Testis (tissue), 2 donors: ENCODE measurements at regions not wholly inside any gene's neighbourhood (a gene's known extent, or its start where the extent isn't known, plus 50 kb on each side); places are given as distances from the start of the nearest gene placed in this dataset.

Experiments
- DNase-seq: peaks from one replicate; pipeline ENCODE4 v3.0.0-alpha.2; 2019
- H3K27ac ChIP-seq, 2 donors: fragments of 200-600 bp; sonication (generic); one replicate each; pipeline ENCODE4 v1.5.1; 2019
- H3K27me3 ChIP-seq: fragments of 200-600 bp; sonication (generic); one replicate; pipeline ENCODE4 v1.5.1; 2019
- H3K36me3 ChIP-seq: fragments of 200-600 bp; sonication (generic); one replicate; pipeline ENCODE4 v1.5.1; 2017; ENCODE audit warnings: low read depth; ENCODE audit errors: missing control alignments
- H3K4me1 ChIP-seq: fragments of 200-600 bp; sonication (generic); one replicate; pipeline ENCODE4 v1.5.1; 2019
- H3K4me3 ChIP-seq, 2 donors: fragments of 200-600 bp; sonication (generic); one replicate each; pipeline ENCODE4 v1.5.1; 2017 to 2019
- H3K9me3 ChIP-seq: fragments of 200-600 bp; sonication (generic); one replicate; pipeline ENCODE4 v1.5.1; 2017
- POLR2A ChIP-seq: fragments of 450-650 bp; IDR thresholded peaks from one replicate; pipeline ENCODE4 v1.6.1; 2017; ENCODE audit warnings: antibody characterized with exemption, mild to moderate bottlenecking, moderate library complexity
- WGBS, 2 donors: methylation state at CpG; one replicate each; pipeline ENCODE4 v1.1.5; 2018; 5-methylcytosine and 5-hydroxymethylcytosine counted together
- intact Hi-C: fragments of 100-400 bp; cut with DNase I; formaldehyde crosslinking; loops from one replicate; pipeline ENCODE4 v1.15.1; 2023; ENCODE audit warnings: low total_unique reads
- TF ChIP-seq, protein P1 (sequence below), 3 experiments: fragments of 450-650 bp in 2 of 3; fragments of 200-600 bp in 1 of 3; sonication (generic) in 1 of 3; IDR thresholded peaks; one replicate each; pipeline ENCODE4 v1.5.1; 2016 to 2019; ENCODE audit warnings: antibody characterized with exemption in 3 of 3, mild to moderate bottlenecking in 2 of 3, moderate library complexity in 1 of 3

DNA sequence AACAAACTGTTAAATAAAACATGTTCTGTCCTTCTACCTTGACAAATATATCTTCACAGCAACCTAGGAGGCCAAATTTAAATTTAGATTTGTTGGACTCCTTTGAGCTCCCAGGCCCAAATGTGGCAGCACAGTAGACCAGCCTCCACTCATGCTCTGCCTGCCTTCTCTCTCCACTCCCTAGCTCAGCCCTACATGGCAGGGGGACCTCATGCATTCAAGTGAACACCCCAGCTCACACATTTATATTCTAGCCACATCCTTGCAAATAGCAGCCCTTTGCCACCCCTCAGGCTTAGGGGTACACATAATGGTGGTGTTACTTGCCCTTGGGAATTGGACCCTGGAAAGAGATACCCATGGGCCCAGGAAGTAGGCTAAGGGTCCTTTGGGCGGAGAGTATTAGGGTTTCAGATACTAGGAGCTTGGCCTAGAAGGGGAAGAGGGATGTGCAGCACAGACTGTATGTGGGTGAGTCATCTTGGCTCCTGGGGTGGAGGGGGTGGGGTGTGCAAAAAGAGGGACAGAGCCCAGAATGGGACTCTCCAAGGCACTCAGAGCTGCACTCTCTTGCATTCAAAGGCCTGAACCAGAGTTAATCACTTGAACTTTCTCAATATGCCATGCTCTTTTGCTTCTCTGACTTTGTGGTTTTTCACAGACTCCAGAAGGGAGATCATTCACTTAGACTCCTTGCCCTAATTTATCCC, 268.4 kb upstream of the ROPN1 start:
- Histone ChIP-seq H3K27me3 (no peaks in the 10 kb centered on the region), H3K27ac (peak overlapping the region in 1 of 2 donors; percentile 51), H3K4me1 (peaks cover 6% of the 10 kb centered on the region), H3K36me3 (no peaks in the 10 kb centered on the region), H3K9me3 (no peaks in the 10 kb centered on the region), H3K4me3 (no peak overlapping the region)
- DNase-seq = peak; percentile 61
- TF ChIP-seq, protein P1, sequence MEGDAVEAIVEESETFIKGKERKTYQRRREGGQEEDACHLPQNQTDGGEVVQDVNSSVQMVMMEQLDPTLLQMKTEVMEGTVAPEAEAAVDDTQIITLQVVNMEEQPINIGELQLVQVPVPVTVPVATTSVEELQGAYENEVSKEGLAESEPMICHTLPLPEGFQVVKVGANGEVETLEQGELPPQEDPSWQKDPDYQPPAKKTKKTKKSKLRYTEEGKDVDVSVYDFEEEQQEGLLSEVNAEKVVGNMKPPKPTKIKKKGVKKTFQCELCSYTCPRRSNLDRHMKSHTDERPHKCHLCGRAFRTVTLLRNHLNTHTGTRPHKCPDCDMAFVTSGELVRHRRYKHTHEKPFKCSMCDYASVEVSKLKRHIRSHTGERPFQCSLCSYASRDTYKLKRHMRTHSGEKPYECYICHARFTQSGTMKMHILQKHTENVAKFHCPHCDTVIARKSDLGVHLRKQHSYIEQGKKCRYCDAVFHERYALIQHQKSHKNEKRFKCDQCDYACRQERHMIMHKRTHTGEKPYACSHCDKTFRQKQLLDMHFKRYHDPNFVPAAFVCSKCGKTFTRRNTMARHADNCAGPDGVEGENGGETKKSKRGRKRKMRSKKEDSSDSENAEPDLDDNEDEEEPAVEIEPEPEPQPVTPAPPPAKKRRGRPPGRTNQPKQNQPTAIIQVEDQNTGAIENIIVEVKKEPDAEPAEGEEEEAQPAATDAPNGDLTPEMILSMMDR (IDR thresholded peaks at IDR 0.05) = no peak
- TF ChIP-seq POLR2A = no peak
- intact Hi-C loops = no loop called here
- WGBS, 2 donors = 55 to 86% methylated on average over 1 of the region's 1 CpG

DNA sequence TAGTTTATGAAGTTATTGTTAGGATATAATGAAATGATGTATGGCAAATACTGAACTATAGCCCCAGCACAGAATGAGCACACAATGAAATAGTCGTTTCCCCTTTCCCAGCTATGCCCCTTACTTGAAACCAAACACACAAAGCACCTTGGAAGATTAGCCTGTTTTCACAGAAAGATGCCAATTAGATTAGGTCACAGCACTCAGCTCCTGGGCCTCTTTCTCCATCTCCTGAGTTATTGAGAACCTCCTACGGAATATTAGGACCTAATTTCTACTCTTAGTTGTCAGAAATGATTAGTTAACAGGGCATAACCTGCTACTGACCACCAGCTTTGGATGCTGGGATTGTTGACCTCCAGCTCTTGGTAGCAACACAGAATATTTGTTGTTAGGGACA, 269.4 kb upstream of the ROPN1 start:
- 62 to 82% methylated on average over 2 of the region's 2 CpGs for WGBS, 2 donors
- Histone ChIP-seq H3K27ac (no peak overlapping the region), H3K36me3 (no peaks in the 10 kb centered on the region), H3K4me3 (no peak overlapping the region), H3K9me3 (no peaks in the 10 kb centered on the region), H3K4me1 (peaks cover 8% of the 10 kb centered on the region), H3K27me3 (no peaks in the 10 kb centered on the region)
- no peak for DNase-seq
- intact Hi-C loops = no loop called here
- no peak for TF ChIP-seq POLR2A
- TF ChIP-seq, protein P1 (IDR thresholded peaks at IDR 0.05) = no peak

DNA sequence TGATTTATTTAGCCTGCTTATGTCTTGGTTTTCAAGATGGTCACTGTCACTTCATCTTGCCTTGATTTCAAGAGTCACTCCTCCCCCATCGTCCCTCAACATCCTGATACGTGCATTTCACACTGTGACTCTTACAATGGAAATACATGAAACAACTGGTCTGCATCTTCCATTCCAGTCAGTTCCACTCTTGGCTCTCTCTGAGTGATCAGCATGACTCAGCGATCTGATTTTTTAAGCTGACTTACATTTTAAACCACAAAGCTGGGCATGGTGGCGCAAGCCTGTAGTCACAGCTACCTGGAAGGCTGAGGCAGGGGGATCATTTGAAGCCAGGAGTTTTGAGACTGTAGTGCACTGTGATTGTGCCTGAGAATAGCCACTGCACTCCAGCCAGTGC, 271.2 kb upstream of the ROPN1 start:
- DNase-seq = no peak
- Histone ChIP-seq H3K36me3 (no peaks in the 10 kb centered on the region), H3K9me3 (no peaks in the 10 kb centered on the region), H3K4me3 (no peak overlapping the region), H3K27me3 (no peaks in the 10 kb centered on the region), H3K27ac (no peak overlapping the region), H3K4me1 (peaks cover 7% of the 10 kb centered on the region)
- 88 to 92% methylated on average over 4 of the region's 4 CpGs for WGBS, 2 donors
- intact Hi-C loops = no loop called here
- TF ChIP-seq, protein P1 (IDR thresholded peaks at IDR 0.05) = no peak
- no peak for TF ChIP-seq POLR2A

DNA sequence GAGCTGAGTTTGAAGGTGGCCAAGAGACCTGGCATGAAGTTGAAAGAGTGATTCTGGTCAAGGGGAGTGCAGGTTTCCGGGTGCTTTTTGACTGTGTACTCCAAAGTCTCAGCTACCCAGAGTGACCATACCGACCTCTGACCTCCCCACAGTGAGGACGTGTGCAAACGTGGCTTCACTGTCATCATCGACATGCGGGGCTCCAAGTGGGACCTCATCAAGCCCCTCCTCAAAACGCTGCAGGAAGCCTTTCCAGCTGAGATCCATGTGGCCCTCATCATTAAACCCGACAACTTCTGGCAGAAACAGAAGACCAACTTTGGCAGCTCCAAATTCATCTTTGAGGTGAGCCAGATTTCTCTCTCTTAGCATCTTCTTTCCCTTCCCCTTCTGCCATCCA, 272.4 kb upstream of the ROPN1 start:
- H3K4me3 ChIP-seq = no peak overlapping the region
- intact Hi-C loops = no loop called here
- H3K9me3 ChIP-seq = no peaks in the 10 kb centered on the region
- no peak overlapping the region for H3K27ac ChIP-seq
- WGBS, 2 donors = 89 to 95% methylated on average over 8 of the region's 8 CpGs
- no peak for TF ChIP-seq POLR2A
- TF ChIP-seq, protein P1 (IDR thresholded peaks at IDR 0.05) = no peak
- H3K4me1 ChIP-seq = peaks cover 7% of the 10 kb centered on the region
- no peaks in the 10 kb centered on the region for H3K36me3 ChIP-seq
- DNase-seq = no peak
- H3K27me3 ChIP-seq = no peaks in the 10 kb centered on the region

DNA sequence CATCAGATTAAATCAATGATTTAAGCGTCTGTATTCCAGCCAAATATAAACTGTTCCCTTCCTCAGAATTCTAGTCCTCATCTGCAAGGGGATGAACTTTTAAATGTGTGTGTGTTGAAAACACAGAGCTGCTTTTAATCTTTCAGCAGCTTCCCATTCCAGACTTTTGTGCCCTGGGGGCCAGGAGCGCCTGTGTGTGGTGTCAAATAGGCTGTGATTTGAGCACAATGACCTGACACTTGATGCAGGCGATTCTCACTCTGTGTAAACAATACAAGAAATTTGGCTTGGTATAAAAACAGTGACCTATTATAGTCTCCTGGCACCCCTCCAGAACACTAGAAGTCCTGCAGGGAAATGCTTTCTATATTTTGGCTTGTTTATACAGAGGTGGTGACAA, 274.6 kb upstream of the ROPN1 start:
- H3K4me3 ChIP-seq = no peak overlapping the region
- no peak for DNase-seq
- peaks cover 7% of the 10 kb centered on the region for H3K4me1 ChIP-seq
- H3K36me3 ChIP-seq = no peaks in the 10 kb centered on the region
- TF ChIP-seq, protein P1 (IDR thresholded peaks at IDR 0.05) = no peak
- no peak for TF ChIP-seq POLR2A
- no peaks in the 10 kb centered on the region for H3K9me3 ChIP-seq
- H3K27ac ChIP-seq = peak overlapping the region in 1 of 2 donors; percentile 26
- intact Hi-C loops = no loop called here
- H3K27me3 ChIP-seq = no peaks in the 10 kb centered on the region
- WGBS, 2 donors = 33 to 43% methylated on average over 3 of the region's 3 CpGs
